GM12878 (cell line): ENCODE measurements at regions not wholly inside any gene's neighbourhood (a gene's known extent, or its start where the extent isn't known, plus 50 kb on each side); places are given as distances from the start of the nearest gene placed in this dataset.

Experiments used
- RCOR1 ChIP-seq: conservative IDR thresholded peaks from 2 replicates; pipeline ENCODE4 v1.6.1; 2012; ENCODE audit warnings: low read depth, low read length, improper control_type of control experiment
- TARDBP ChIP-seq: IDR thresholded peaks from 2 replicates; pipeline ENCODE4 v1.6.1; 2016; ENCODE audit warnings: borderline replicate concordance
- TF ChIP-seq, protein P1 (sequence below): fragments of 450-650 bp; formaldehyde crosslinking; IDR thresholded peaks from 2 replicates; pipeline ENCODE4 v1.4.0; 2020; ENCODE audit warnings: mild to moderate bottlenecking, moderate library complexity
- TF ChIP-seq, protein P2 (sequence below), 3 experiments: IDR thresholded peaks in 2 of 3; conservative IDR thresholded peaks in 1 of 3; 2 replicates each; pipeline ENCODE4 v1.5.1; 2011; ENCODE audit warnings: low read depth in 3 of 3, low read length in 3 of 3, mild to moderate bottlenecking in 3 of 3, control low read depth in 2 of 3, moderate library complexity in 2 of 3, inconsistent platforms in 1 of 3, mixed read lengths in 1 of 3; ENCODE audit not compliant: control insufficient read depth in 2 of 3, insufficient read depth in 1 of 3; ENCODE audit errors: extremely low read depth in 1 of 3

DNA sequence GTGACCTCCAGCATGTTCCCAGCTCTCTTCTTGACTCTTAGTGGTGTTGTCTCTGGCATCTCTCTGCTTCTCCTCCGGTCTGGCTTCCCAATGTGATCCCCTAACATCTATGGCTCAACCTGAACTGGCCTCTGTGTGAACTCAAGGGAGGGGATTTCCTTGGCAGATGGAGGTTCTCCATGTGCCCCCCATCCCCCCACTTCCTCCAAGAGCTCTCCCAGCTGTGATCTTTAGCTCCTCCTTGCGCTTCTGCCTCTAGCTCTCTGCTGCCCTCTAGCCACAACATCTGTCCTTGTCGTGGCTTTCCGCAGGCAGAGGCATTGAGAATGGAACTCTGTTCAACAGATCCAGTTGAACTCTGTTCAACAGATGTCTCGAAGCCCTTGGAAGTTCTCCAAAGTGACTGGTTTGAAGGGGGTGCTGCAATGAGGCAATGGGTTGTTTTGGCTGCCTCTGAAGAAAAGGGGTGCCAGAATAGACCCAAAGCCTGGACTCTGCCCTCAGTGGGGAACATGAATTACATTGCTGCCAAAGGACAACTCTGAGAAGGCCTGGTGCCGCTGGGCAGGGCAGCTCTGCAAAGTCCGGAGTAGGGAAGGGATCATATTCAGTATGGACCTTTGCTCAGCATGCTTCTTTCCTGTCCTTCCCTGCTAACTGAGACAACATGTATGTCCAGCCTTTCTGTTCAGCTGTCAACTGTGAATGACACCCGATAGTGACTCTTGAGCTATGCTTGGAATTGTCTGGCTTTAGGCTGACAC is 61.9 kb downstream of the ADM start:
- TF ChIP-seq RCOR1: no peak
- TF ChIP-seq, protein P1, sequence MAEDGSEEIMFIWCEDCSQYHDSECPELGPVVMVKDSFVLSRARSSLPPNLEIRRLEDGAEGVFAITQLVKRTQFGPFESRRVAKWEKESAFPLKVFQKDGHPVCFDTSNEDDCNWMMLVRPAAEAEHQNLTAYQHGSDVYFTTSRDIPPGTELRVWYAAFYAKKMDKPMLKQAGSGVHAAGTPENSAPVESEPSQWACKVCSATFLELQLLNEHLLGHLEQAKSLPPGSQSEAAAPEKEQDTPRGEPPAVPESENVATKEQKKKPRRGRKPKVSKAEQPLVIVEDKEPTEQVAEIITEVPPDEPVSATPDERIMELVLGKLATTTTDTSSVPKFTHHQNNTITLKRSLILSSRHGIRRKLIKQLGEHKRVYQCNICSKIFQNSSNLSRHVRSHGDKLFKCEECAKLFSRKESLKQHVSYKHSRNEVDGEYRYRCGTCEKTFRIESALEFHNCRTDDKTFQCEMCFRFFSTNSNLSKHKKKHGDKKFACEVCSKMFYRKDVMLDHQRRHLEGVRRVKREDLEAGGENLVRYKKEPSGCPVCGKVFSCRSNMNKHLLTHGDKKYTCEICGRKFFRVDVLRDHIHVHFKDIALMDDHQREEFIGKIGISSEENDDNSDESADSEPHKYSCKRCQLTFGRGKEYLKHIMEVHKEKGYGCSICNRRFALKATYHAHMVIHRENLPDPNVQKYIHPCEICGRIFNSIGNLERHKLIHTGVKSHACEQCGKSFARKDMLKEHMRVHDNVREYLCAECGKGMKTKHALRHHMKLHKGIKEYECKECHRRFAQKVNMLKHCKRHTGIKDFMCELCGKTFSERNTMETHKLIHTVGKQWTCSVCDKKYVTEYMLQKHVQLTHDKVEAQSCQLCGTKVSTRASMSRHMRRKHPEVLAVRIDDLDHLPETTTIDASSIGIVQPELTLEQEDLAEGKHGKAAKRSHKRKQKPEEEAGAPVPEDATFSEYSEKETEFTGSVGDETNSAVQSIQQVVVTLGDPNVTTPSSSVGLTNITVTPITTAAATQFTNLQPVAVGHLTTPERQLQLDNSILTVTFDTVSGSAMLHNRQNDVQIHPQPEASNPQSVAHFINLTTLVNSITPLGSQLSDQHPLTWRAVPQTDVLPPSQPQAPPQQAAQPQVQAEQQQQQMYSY (CRISPR knock-in tag): no peak
- TF ChIP-seq TARDBP: no peak
- TF ChIP-seq, protein P2, sequence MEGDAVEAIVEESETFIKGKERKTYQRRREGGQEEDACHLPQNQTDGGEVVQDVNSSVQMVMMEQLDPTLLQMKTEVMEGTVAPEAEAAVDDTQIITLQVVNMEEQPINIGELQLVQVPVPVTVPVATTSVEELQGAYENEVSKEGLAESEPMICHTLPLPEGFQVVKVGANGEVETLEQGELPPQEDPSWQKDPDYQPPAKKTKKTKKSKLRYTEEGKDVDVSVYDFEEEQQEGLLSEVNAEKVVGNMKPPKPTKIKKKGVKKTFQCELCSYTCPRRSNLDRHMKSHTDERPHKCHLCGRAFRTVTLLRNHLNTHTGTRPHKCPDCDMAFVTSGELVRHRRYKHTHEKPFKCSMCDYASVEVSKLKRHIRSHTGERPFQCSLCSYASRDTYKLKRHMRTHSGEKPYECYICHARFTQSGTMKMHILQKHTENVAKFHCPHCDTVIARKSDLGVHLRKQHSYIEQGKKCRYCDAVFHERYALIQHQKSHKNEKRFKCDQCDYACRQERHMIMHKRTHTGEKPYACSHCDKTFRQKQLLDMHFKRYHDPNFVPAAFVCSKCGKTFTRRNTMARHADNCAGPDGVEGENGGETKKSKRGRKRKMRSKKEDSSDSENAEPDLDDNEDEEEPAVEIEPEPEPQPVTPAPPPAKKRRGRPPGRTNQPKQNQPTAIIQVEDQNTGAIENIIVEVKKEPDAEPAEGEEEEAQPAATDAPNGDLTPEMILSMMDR (IDR thresholded peaks at IDR 0.05 in 2 of 3, conservative IDR thresholded peaks at IDR 0.05 in 1 of 3; ENCODE audit: control insufficient read depth in 2 of 3, extremely low read depth in 1 of 3, insufficient read depth in 1 of 3, low read depth in 3 of 3, low read length in 3 of 3): peak; percentile 85 to 92 (median 91)
